ENCODE measurements at regions not wholly inside any gene's neighbourhood (a gene's known extent, or its start where the extent isn't known, plus 50 kb on each side); places are given as distances from the start of the nearest gene placed in this dataset.

DNA sequence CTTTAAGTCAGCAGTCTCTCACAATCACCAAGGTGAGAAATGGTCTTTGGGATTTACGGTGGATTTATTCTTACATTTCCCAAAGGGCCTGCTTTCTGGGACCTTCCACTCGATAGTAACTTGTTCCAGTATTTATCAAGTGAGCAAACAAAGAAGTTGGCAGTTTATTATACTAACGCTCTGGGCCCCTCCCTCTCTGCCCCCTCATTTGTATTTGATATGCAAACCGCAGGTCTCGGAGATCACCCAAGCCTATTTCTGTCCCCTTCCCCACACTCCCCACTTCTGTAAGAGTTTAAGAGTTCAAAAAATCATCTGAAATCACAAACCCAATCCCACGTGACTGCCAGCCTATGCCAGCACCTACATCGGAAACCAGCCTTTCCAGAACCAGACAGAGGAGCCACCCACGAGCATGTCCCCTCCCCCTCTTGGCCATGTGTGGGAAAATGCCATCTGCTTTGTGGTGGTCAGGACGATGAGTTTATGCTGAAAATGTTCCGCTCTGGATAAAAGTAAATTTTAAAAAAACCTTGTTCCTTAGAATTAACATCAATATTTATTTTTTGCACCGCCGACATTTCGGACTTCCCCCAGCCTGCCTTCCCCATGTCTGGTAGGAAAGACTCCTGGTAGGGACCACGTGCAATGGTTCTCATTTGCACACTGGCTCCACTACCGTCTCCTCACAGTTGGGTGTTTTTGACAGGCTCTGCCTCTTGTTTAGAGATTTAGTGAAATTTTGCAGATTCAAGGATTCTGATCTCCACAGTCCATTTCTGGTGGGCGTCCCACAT is 281.0 kb downstream of the TFAP2C start:
- H3K9ac ChIP-seq (ENCODE audit: low read length), result no peak overlapping the region
- H3K23ac ChIP-seq (ENCODE audit: low read length), result no peak overlapping the region
- no peaks in the 10 kb centered on the region for H3K79me1 ChIP-seq (ENCODE audit: low read length)
- H3K36me3 ChIP-seq (ENCODE audit: control insufficient read depth in 1 of 2, insufficient read depth in 2 of 2, low read length in 2 of 2), result no peaks in the 10 kb centered on the region
- H3K4me2 ChIP-seq (ENCODE audit: low read length), result no peak overlapping the region
- no peaks in the 10 kb centered on the region for H3K9me3 ChIP-seq (ENCODE audit: insufficient read depth, low read depth, low read length)
- DNase-seq, result no peak
- no CpG with 5 or more reads among the region's 16 CpGs for WGBS (ENCODE audit: extremely low coverage, insufficient coverage, insufficient read length)
- H2AK5ac ChIP-seq (ENCODE audit: low read length), result no peak overlapping the region
- no peaks in the 10 kb centered on the region for H3K79me2 ChIP-seq (ENCODE audit: control insufficient read depth, insufficient read depth, low read length, poor library complexity)
- no peak overlapping the region for H4K91ac ChIP-seq (ENCODE audit: low read depth, low read length)
- H2BK120ac ChIP-seq (ENCODE audit: insufficient read depth, low read length, poor library complexity), result no peak overlapping the region
- H3K4me1 ChIP-seq (ENCODE audit: control insufficient read depth in 1 of 2, insufficient read depth in 2 of 2, low read length in 2 of 2), result no peaks in the 10 kb centered on the region
- H2AFZ ChIP-seq (ENCODE audit: insufficient read depth, low read length, poor library complexity), result no peak overlapping the region
- no peak overlapping the region for H2BK12ac ChIP-seq (ENCODE audit: low read length)
- H3K4ac ChIP-seq (ENCODE audit: low read depth, low read length), result no peak overlapping the region
- H3K27me3 ChIP-seq (ENCODE audit: insufficient read depth, low read length), result no peaks in the 10 kb centered on the region
- H3K27ac ChIP-seq (ENCODE audit: low read depth, low read length), result no peak overlapping the region
- H3K18ac ChIP-seq (ENCODE audit: low read length), result no peak overlapping the region
- no peak overlapping the region for H3K4me3 ChIP-seq (ENCODE audit: low read depth, low read length)
- no peak overlapping the region for H4K8ac ChIP-seq (ENCODE audit: low read depth, low read length)
- H2BK5ac ChIP-seq (ENCODE audit: low read depth, low read length, poor library complexity), result no peak overlapping the region
- no peak overlapping the region for H4K12ac ChIP-seq (ENCODE audit: low read depth, low read length)
- no peak overlapping the region for H3K14ac ChIP-seq (ENCODE audit: low read length)

DNA sequence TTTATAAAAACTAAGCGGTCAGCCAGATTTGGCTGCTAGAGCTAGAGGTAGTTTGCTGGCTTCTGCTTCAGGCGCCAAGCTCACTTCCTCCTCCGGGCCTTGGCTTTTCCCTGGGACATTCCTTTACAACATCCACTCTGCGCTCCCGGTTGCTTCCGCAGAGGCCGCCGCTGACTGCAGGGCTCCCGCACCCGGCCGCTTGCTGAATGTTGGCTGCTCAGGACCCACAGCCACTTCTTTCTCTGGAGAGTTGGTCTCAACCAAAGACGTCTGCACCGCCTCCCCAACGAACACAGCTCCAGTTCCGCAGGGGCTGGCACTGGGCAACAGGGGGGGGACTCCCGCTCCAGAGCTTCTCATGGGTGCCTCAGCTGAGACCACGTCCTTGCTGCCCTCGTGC is 282.8 kb downstream of the TFAP2C start:
- H3K4me1 ChIP-seq (ENCODE audit: control insufficient read depth in 1 of 2, insufficient read depth in 2 of 2, low read length in 2 of 2), result no peaks in the 10 kb centered on the region
- no peak overlapping the region for H4K91ac ChIP-seq (ENCODE audit: low read depth, low read length)
- no peak overlapping the region for H3K9ac ChIP-seq (ENCODE audit: low read length)
- H2AFZ ChIP-seq (ENCODE audit: insufficient read depth, low read length, poor library complexity), result no peak overlapping the region
- H3K9me3 ChIP-seq (ENCODE audit: insufficient read depth, low read depth, low read length), result peaks cover 4% of the 10 kb centered on the region
- H3K4me3 ChIP-seq (ENCODE audit: low read depth, low read length), result no peak overlapping the region
- DNase-seq, result no peak
- H2BK5ac ChIP-seq (ENCODE audit: low read depth, low read length, poor library complexity), result no peak overlapping the region
- no CpG with 5 or more reads among the region's 18 CpGs for WGBS (ENCODE audit: extremely low coverage, insufficient coverage, insufficient read length)
- H3K79me1 ChIP-seq (ENCODE audit: low read length), result no peaks in the 10 kb centered on the region
- H3K27me3 ChIP-seq (ENCODE audit: insufficient read depth, low read length), result no peaks in the 10 kb centered on the region
- H3K18ac ChIP-seq (ENCODE audit: low read length), result no peak overlapping the region
- no peak overlapping the region for H3K4ac ChIP-seq (ENCODE audit: low read depth, low read length)
- H2BK12ac ChIP-seq (ENCODE audit: low read length), result no peak overlapping the region
- H2BK120ac ChIP-seq (ENCODE audit: insufficient read depth, low read length, poor library complexity), result no peak overlapping the region
- no peak overlapping the region for H2AK5ac ChIP-seq (ENCODE audit: low read length)
- H3K79me2 ChIP-seq (ENCODE audit: control insufficient read depth, insufficient read depth, low read length, poor library complexity), result no peaks in the 10 kb centered on the region
- H3K27ac ChIP-seq (ENCODE audit: low read depth, low read length), result no peak overlapping the region
- no peak overlapping the region for H4K8ac ChIP-seq (ENCODE audit: low read depth, low read length)
- no peak overlapping the region for H3K4me2 ChIP-seq (ENCODE audit: low read length)
- no peak overlapping the region for H4K12ac ChIP-seq (ENCODE audit: low read depth, low read length)
- H3K36me3 ChIP-seq (ENCODE audit: control insufficient read depth in 1 of 2, insufficient read depth in 2 of 2, low read length in 2 of 2), result no peaks in the 10 kb centered on the region
- no peak overlapping the region for H3K14ac ChIP-seq (ENCODE audit: low read length)
- H3K23ac ChIP-seq (ENCODE audit: low read length), result no peak overlapping the region

DNA sequence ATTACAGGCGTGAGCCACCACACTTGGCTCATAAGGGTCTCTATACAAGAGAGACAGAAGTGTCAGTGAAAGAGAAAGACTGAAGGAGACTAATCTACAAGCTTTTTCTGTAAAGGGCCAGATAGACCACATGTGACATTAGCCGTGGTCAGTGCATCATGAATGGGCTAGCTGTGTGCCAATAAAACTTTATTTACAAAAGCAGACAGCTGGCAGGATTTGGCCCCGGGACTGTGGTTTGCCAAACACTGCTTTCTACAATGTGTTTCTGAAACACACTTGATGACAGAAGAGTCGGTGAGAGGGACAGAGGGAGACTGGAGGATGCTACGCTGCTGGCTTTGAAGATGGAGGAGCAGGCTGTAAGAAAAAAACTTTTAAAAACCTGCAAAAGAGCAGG is 285.4 kb downstream of the TFAP2C start:
- no CpG with 5 or more reads among the region's 5 CpGs for WGBS (ENCODE audit: extremely low coverage, insufficient coverage, insufficient read length)

DNA sequence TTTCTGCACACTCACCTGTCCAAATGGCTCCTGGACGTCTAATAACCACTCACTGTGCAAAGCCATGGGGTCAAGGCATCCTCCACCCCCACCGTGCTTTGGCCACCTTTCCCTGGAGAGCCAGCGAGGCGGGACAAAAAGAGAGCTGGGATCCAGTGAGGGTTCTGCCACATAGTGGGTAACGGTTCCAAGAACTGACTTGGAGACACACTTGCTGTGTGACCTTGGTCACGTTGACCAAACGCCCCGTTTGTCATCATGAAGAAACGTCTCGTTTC is 287.2 kb downstream of the TFAP2C start:
- Histone ChIP-seq H3K79me2 (ENCODE audit: control insufficient read depth, insufficient read depth, low read length, poor library complexity) (no peaks in the 10 kb centered on the region), H3K14ac (ENCODE audit: low read length) (no peak overlapping the region), H3K23ac (ENCODE audit: low read length) (no peak overlapping the region), H3K27ac (ENCODE audit: low read depth, low read length) (no peak overlapping the region), H2BK12ac (ENCODE audit: low read length) (no peak overlapping the region), H3K4ac (ENCODE audit: low read depth, low read length) (no peak overlapping the region), H3K4me1 (ENCODE audit: control insufficient read depth in 1 of 2, insufficient read depth in 2 of 2, low read length in 2 of 2) (no peaks in the 10 kb centered on the region), H3K4me2 (ENCODE audit: low read length) (no peak overlapping the region), H3K4me3 (ENCODE audit: low read depth, low read length) (no peak overlapping the region), H2BK5ac (ENCODE audit: low read depth, low read length, poor library complexity) (no peak overlapping the region), H3K18ac (ENCODE audit: low read length) (no peak overlapping the region), H2AK5ac (ENCODE audit: low read length) (no peak overlapping the region), H3K27me3 (ENCODE audit: insufficient read depth, low read length) (no peaks in the 10 kb centered on the region), H3K36me3 (ENCODE audit: control insufficient read depth in 1 of 2, insufficient read depth in 2 of 2, low read length in 2 of 2) (no peaks in the 10 kb centered on the region), H3K9me3 (ENCODE audit: insufficient read depth, low read depth, low read length) (peaks cover 4% of the 10 kb centered on the region), H3K79me1 (ENCODE audit: low read length) (no peaks in the 10 kb centered on the region), H2AFZ (ENCODE audit: insufficient read depth, low read length, poor library complexity) (no peak overlapping the region), H3K9ac (ENCODE audit: low read length) (no peak overlapping the region), H4K8ac (ENCODE audit: low read depth, low read length) (no peak overlapping the region), H4K91ac (ENCODE audit: low read depth, low read length) (no peak overlapping the region), H4K12ac (ENCODE audit: low read depth, low read length) (no peak overlapping the region), H2BK120ac (ENCODE audit: insufficient read depth, low read length, poor library complexity) (no peak overlapping the region)
- DNase-seq, result no peak
- WGBS (ENCODE audit: extremely low coverage, insufficient coverage, insufficient read length), result no CpG with 5 or more reads among the region's 10 CpGs

More for the DNA sequence above, 285.4 kb downstream of the TFAP2C start:
- no peaks in the 10 kb centered on the region for H3K36me3 ChIP-seq (ENCODE audit: control insufficient read depth in 1 of 2, insufficient read depth in 2 of 2, low read length in 2 of 2)
- H3K27me3 ChIP-seq (ENCODE audit: insufficient read depth, low read length), result no peaks in the 10 kb centered on the region
- no peak overlapping the region for H2BK12ac ChIP-seq (ENCODE audit: low read length)
- H3K79me1 ChIP-seq (ENCODE audit: low read length), result no peaks in the 10 kb centered on the region
- H3K4me1 ChIP-seq (ENCODE audit: control insufficient read depth in 1 of 2, insufficient read depth in 2 of 2, low read length in 2 of 2), result no peaks in the 10 kb centered on the region
- no peak overlapping the region for H3K4me2 ChIP-seq (ENCODE audit: low read length)
- H4K12ac ChIP-seq (ENCODE audit: low read depth, low read length), result no peak overlapping the region
- H3K23ac ChIP-seq (ENCODE audit: low read length), result no peak overlapping the region
- no peak overlapping the region for H3K4ac ChIP-seq (ENCODE audit: low read depth, low read length)
- no peak overlapping the region for H2BK120ac ChIP-seq (ENCODE audit: insufficient read depth, low read length, poor library complexity)
- peaks cover 4% of the 10 kb centered on the region for H3K9me3 ChIP-seq (ENCODE audit: insufficient read depth, low read depth, low read length)
- H2AK5ac ChIP-seq (ENCODE audit: low read length), result no peak overlapping the region
- no peak overlapping the region for H3K18ac ChIP-seq (ENCODE audit: low read length)
- H3K27ac ChIP-seq (ENCODE audit: low read depth, low read length), result no peak overlapping the region
- no peak overlapping the region for H2AFZ ChIP-seq (ENCODE audit: insufficient read depth, low read length, poor library complexity)
- no peak overlapping the region for H2BK5ac ChIP-seq (ENCODE audit: low read depth, low read length, poor library complexity)
- H4K8ac ChIP-seq (ENCODE audit: low read depth, low read length), result no peak overlapping the region
- H3K79me2 ChIP-seq (ENCODE audit: control insufficient read depth, insufficient read depth, low read length, poor library complexity), result no peaks in the 10 kb centered on the region
- no peak overlapping the region for H3K14ac ChIP-seq (ENCODE audit: low read length)
- H3K4me3 ChIP-seq (ENCODE audit: low read depth, low read length), result no peak overlapping the region
- no peak overlapping the region for H4K91ac ChIP-seq (ENCODE audit: low read depth, low read length)
- no peak overlapping the region for H3K9ac ChIP-seq (ENCODE audit: low read length)
- DNase-seq, result no peak
